Middle frontal gyrus (tissue), 1 donor: ENCODE measurements at regions not wholly inside any gene's neighbourhood (a gene's known extent, or its start where the extent isn't known, plus 50 kb on each side); places are given as distances from the start of the nearest gene placed in this dataset.
"Not testable (repeated sequence)": the region's sequence is repeated elsewhere in the genome, so short reads cannot be mapped to it uniquely, and the experiment has no call there.

Source experiments
- DNase-seq: peaks from one replicate; pipeline ENCODE4 v3.0.0-alpha.2; 2015; ENCODE audit warnings: low spot score; ENCODE audit errors: extremely low spot score

DNA sequence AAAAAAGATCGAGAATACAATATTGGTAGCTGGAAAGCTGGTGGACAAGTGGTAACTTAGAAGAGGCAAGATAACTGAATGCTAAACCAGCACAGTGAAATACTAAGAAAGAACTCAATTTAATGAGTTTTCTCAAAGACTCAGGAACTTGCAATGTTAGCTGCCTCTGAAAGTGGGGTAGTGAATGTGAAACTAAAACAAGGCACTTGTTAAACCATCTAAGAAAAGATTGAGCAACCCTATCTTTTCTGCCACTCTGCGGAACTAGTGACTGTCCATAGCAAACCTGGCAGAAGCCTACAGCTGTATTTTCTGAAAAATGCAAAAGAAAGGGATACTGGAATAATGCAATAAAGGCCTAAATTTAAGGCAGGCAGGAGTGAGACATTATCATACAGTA, 1574.4 kb upstream of the PRR20A start:
- DNase-seq: no peak

DNA sequence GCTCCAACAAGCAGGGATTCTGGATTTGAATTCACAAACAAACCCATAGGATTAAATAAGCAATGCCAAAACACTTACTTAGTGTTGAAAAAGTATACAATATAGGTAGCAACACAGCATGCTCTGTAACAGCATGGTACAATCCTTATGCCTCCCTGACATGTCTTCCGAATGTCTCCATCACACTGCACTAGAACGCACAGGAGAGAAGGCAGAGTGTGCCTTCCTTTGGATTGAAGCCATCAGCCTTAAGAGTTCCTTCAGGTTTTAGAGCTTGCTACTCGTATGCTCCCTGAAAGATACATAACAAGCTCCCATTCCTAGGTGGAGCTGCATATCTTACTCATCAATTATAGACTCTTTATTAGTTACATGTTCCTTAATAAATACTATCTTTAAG, 1573.9 kb upstream of the PRR20A start:
- no peak for DNase-seq

DNA sequence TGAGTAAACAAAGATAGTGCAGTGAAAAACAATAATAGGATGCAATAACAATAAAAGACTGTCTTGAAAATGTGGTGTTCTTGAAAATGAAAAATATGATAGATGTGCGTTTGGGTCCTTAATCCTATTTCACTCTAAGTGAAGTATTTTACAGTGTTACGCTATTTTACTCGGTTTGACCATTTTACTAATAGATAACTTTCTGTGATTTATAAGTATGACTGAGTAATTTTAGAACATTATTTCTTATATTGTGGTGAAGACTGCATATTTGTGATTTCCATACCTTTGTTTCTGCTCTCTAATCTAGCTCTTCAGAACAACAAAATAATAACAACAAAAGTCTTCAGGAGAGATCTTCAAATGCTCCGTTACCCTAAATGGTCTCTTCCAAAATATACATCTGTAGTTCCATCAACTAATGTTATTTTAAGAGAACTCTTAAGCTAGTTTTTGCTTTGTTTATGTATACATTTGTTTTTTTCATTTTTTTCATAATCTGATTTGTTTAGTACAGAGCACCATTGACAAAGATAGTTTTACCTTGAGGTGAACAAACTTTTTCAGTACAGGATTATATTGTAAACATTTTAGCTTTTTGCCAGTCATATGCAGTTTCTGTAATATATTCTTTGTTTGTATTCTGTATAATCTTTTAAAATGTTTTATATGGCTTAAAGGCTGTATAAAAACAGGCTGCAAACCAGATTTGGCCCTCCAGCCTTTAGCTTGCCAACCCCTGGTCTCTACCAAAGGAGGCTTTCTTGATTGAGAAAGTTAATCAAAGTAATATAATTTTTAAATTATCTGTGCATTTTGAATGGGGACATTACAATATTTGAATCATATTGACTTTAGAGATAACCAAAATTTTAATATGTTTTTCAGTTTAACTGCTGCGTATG, 1572.7 kb upstream of the PRR20A start:
- no peak for DNase-seq

DNA sequence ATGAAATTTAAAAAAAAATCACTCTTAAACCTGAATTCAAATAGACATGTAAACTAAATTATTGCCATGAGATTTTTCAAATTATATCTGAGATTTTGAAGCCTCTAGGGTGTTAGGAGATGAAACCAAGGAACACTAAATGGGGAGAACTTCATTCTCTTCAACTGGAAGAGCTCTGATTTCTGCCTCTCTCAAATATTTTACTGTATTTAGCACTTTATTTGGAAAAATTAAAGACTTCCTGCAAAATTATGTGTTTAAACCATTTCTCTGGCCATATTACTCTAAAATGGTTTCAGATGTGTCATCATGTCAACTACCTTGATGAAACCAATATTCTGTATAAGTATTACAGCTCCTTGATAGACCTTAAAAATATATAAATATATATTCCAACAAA, 1571.6 kb upstream of the PRR20A start:
- DNase-seq: no peak

DNA sequence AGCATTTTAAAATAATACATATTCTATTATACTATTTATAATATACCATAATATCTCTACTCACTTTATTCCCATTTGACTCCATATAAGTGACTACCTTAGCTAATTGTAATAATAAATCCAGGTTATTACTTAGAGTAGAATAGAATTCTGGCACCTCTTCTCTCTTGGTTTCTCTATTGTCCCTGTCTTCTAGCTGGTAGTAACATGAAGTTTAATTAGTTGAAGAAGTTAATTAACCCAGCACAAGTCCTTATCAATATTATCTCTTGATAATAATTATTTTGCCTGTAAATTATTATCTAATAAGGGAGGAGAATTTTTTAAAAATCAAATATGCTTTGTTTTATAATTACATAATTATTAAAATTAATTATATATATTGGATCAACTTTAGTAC, 1571.2 kb upstream of the PRR20A start:
- DNase-seq: no peak

DNA sequence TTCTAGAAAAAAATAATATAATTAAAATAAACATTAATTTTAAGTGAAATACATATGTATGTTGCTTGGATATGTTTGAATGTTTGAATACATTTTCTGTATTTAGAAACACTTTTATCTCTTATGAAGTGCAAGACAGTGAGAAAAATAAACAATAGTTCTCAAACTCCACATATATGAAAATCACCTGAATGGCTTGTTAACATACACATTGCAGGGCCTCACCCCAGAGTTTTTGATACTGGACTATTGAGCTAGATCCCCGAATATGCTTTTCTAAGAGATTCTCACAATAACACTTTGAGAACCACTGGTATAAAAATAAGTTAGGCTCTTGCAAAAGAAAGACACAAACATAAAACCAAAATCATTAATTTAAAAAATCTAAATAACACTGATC, 1570.3 kb upstream of the PRR20A start:
- no peak for DNase-seq

DNA sequence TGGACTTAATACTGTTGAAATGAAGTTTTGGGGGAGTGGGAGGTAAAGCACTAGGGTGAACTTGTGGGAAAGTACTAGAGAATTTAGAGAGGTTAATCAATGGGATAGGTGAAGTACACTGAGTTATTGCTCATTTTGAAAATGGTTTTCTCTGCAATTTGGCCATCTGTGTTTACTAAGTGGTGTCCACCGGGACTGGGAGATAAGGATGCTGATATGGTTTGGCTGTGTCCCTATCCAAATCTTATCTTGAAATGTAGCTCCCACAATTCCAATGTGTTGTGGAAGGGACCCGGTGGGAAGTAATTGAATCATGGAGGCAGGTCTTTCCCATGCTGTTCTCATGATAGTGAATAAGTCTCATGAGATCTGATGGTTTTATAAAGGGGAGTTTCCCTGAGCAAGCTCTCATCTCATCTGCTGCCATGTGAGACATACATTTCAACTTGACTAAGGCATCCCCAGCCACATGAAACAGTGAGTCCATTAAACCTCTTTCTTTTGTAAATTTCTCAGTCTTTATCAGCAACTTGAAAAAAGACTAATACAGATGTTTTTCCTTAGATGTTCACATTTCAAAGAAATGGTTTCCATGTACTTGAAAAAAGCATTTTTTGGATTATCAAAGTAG, 1569.4 kb upstream of the PRR20A start:
- no peak for DNase-seq

DNA sequence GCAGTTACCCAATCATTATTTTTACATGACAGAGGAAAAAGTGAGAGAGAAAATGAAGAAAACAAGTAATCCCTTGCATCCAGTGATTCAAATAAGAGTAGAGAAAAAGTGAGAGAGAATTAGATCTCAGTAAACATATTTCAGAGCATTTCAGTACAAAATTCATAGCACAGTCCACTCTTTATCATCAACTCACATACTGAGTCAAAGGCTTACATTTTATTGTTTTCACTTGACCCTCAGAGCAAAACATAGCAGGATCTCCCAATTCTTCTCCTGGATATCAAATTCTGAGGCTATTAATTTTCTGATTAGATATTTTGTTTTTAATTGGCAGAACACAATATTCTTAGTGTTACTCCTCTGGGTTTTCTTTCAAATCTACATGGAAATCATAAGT, 1568.3 kb upstream of the PRR20A start:
- no peak for DNase-seq

DNA sequence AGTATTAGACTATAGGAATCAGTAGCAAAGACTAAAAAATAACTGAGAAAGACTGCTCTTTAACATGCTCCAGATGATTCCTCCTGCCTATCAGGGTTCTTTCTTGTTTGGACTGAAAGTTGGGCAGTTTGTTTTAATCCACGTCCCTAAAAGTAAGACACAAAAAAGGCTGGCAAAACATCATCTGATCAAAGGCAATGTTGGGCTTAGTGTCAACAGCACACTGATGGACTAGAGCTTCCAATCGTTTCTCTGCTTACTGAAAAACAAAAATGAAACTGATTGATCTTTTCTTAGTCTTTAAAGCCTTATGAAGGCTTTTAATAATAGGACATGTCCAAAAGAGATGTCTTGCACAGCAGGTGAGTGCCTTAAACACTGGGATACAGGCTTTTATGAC, 1567.9 kb upstream of the PRR20A start:
- no peak for DNase-seq

DNA sequence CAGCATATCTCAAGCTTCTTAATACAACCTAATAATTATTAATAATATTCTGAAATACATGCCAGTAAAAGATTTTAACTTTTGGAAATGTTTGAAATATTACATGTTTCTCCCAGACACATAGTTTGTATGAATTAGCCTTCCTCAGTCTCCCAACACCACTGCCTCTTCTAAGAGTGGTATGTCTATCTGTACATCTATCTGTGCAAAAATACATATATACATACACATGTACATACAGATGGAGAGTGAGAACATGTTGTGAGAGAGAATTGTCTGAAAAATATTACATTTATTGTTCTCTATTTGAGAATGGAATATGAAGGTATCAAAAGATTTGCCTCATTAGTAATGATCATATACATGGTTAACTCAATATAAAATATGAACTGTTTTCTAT, 1567.2 kb upstream of the PRR20A start:
- DNase-seq: no peak

DNA sequence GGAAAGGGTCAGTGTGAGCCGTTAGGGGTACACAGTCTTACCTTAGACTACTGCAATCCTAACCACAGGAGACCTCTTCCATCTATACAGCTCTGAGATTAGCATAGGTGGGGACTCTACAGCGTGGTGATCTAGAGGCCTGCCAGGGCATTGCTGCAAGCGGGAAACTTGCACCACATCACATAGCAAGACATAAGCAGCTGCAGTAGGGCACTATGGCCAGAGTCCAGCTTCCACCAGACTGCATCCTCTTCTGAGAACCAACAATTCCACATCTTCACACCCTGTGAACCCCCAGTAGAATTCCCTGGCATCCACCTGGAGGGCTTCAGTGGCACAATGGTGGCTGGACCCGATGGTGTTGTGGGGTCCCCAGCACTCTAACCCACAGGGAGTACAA, 1564.3 kb upstream of the PRR20A start:
- no peak for DNase-seq

DNA sequence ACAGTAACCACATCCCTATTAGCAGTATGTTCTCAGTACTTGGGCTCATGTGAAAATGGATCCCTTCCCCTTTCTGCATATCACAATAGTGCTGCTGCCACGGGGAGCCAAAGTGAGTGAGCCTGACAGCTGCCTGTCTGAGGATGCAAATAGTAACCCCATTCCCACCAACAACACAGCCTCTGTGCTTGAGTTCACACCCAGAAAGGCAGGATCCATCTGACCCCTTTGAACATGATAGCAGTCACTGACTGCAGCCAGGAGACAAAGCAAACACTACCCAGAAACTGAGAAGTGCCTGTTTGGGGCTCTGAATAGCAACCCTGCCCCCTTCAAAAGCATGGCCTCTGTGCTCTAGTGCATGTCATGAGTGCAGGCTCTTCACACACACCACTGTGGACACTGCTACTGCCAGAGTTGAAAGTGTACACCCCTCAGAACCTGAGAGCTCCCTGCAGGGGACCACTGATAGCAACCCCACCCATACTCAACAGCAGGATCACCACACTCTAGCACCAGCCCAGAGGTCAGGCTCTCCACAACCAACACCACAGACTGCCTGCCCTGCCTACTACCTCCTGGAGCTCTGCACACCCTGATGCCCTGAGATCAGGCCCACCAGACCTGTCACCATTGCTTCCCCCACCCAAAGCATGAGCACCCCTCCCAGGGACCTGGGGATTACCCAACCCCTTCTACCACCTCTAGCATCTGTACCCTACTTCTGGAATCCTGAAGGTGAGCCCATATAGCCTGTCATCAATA, 1563.5 kb upstream of the PRR20A start:
- no peak for DNase-seq

DNA sequence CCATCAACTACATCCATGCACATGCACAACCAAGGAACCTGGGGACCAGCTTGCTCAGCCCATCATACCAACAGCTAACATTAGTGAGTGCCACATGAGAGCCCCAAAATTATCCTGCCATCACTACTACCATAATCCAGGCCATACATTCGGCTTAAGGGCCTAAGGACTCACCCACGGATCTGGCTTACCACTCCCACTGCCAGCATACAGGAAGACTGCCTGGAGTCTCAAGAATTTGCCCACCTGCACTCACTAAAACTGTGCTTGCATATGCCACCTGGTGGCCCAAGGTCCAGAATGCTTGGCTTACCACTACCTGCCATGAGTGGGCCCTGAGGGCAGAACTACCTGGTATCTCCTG, 1562.9 kb upstream of the PRR20A start:
- no peak for DNase-seq

DNA sequence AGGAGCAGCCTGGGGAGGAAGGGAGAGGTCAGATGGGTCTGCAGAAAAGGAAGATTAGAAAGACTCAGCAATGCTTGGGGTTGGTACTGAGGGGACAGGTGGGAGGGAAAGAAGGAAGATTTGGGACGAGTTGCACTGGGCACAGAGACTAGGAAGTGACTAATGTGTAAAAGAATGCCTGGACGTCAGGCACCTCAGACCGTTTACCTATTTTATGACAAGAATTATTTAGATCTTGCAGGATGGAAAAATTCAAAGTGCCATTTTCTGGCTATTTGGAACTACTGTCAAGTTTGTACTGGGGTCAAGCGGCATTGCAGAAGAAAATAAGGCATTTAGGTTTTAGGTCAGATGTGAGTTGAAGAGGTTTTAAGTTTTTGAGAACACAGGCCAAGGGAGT, 1558.4 kb upstream of the PRR20A start:
- DNase-seq: not testable (repeated sequence)

DNA sequence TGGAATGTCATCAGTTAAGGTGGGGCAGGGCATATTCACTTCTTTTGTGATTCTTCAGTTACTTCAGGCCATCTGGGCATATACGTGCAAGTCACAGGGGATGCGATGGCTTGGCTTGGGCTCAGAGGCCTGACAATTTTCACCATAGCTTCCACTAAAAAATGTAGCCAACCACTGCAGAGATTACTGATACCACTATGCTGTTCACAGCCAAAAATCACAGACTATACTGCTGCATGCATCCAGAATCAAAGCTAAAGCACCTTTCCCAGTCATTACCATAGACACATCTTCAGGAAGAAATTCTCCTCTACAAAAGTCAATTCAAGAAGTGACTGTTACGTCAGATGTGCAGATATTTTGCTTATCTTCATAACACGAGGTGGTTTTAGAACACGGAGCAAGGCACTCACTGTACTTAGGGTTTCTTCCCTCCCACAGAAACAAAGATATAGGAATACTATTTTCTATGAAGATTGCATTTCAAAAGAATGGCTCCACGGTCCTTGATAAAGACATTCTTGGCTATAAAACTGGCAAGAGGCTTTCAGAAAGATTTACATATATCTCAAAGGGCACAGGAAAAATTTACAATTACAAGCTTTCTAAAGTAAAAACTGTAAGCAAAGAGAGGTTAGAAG, 1556.6 kb upstream of the PRR20A start:
- DNase-seq: no peak

DNA sequence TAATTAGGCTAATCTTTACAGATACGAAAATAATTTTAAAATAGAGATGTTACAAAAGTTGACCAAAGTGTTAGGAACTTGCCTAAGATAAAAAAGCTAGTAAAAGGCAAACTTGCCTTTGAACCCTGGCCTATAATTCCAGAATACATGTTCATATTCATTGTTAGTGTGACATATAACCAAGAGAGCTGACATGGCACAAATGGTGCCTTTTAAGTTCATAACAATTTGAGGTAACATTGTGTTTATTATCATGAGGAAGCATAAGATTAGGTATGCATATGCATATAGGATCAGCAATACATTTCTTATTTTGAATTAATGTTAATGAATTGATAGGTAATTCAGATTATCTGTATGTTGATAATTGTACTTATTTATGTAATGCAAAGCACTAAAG, 1537.9 kb upstream of the PRR20A start:
- DNase-seq: no peak

DNA sequence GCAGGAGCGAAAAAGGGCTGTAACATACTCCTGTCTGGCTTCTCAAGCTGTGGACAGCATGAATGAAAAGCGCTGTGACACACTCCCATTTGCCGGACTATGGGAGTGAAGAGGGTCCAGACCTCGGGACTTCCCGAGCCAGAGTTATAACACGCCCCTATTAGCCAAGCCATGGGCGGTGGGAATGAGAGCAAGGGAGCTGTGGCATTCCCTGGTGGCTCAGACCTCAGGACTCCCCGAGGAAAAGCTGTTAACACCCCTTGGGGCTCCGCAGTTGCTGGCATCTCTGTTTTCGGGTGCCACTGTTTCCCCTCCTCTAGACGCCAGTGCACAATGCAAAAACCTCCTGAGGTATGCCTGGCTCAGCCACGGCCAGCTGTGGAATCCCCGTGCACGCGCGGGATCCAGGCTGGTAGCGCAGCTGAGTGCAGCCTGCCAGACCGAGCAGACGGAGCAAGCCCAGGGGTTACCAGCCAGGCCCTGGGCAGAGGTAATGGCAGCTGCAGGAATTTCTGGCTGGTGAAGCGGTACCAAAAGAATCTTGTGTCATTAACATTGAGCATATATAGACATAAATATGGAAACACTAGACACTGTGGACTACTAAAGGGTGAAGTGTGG, 1534.6 kb upstream of the PRR20A start:
- no peak for DNase-seq

DNA sequence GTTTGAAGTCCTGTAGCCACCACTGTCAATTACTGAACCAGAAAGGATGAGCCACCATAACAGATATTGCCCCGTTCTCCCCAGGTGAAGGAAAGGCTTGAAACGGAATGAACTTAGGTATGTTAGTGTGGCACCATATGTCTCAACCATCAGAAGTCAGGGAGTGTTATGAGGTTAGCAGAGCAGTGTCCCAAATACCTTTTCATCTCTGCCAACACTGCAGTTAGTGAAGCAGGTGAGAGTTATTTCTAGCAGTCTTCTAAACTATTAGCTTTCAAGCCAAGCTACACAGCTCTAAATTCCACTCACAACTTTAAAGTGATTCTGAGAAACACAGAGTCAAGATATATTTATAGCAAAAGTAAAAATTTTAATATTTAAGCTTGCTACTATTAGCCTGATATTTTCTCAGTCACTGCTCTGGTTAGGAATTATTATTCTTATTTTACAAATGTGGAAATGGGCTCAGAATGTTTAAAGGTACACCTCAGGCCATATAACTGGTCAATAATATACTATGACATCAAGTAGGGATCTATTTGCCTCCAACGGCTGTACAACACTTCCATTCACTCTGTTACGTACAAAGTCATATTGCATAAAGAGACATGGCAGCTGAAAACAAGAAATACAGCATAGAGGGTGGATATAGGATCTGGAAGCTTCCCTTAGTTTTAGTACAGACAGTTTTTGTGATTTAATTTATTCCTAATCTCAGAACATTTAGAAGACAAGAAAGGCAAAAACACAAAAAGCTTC, 1527.1 kb upstream of the PRR20A start:
- no peak for DNase-seq

DNA sequence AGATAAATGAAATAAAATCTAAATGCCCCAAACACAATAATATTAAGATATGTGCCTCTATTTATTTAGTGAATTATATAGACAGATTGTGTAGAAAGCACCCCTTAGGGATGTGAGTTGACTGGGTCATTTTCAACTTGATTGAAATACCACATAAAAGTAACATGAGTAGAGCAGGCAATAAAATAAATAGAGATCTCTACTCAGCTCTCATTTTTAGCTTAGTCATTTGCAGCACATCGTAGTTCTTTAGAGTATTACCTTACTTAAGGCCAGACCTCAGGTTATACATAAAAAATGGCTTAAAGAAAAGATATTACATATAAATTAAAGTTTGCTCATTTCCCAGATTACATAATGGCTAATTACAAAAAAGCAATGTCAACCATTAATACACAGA, 1525.6 kb upstream of the PRR20A start:
- no peak for DNase-seq

DNA sequence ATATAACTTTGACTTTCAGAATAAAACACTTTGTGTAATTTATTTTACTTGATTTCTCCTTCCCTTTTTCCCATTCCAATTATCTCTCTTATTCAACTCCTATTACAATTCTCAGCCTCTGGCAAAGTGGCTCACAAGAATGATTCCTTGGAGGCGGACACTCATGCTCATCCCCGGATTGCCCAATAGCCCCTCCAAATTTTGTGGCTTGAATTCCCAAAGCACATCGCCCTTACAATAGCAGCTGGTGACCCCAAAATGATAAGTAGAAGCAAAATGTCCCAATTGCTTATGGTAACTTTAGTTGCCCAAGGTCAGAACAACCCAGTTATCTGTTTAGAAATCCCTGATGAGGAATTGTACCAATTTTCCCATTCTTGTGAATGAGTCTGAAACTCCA, 1523.5 kb upstream of the PRR20A start:
- no peak for DNase-seq

DNA sequence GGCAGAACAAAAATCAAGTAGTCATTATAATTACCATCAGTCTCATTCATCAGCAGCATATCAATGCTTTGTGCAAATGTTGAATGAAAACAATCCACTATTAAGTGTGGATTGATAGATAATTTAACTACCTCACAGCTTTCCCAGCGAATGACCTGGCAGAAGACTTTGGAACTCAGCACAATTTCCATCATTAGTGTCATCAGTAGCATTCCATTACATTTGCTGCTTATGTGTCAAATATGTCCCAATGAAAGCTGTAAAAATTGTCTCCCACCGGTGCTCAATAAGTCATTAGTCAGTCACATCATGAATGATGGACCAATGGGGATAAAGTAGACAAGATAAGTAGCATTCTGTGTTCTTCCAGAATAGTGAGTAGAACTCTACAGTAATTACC, 1513.5 kb upstream of the PRR20A start:
- DNase-seq: no peak
